ENCODE measurements at regions not wholly inside any gene's neighbourhood (a gene's known extent, or its start where the extent isn't known, plus 50 kb on each side); places are given as distances from the start of the nearest gene placed in this dataset.

GRCh38 chr12:24307153-24307552, 357.7 kb upstream of the SOX5 start:
- ATAC-seq (ENCODE audit: low FRiP score) (no peak), DNase-seq (ENCODE audit: low spot score) (no peak)
- TF ChIP-seq CTCF (IDR thresholded peaks at IDR 0.05), result no peak

GRCh38 chr12:24306001-24306400, 356.5 kb upstream of the SOX5 start:
- ATAC-seq (ENCODE audit: low FRiP score) (no peak), DNase-seq (ENCODE audit: low spot score) (no peak)
- TF ChIP-seq CTCF (IDR thresholded peaks at IDR 0.05), result no peak

- DNase-seq (ENCODE audit: low spot score) (no peak), ATAC-seq (ENCODE audit: low FRiP score) (no peak)
- TF ChIP-seq CTCF (IDR thresholded peaks at IDR 0.05), result no peak
Measured at GRCh38 chr12:24304285-24304684, 354.8 kb upstream of the SOX5 start.

- ATAC-seq (ENCODE audit: low FRiP score) (no peak), DNase-seq (ENCODE audit: low spot score) (no peak)
- TF ChIP-seq CTCF (IDR thresholded peaks at IDR 0.05), result no peak
Measured at GRCh38 chr12:24302708-24303107, 353.2 kb upstream of the SOX5 start.

- ATAC-seq (ENCODE audit: low FRiP score), result no peak
- DNase-seq (ENCODE audit: low spot score), result no peak
- no peak for TF ChIP-seq CTCF (IDR thresholded peaks at IDR 0.05)
Measured at GRCh38 chr12:24297516-24297915, 348.0 kb upstream of the SOX5 start.

- DNase-seq (ENCODE audit: low spot score), result no peak
- ATAC-seq (ENCODE audit: low FRiP score), result no peak
- no peak for TF ChIP-seq CTCF (IDR thresholded peaks at IDR 0.05)
Measured at GRCh38 chr12:24293549-24293948, 344.1 kb upstream of the SOX5 start.

GRCh38 chr12:24287963-24288362, 338.5 kb upstream of the SOX5 start:
- no peak for TF ChIP-seq CTCF (IDR thresholded peaks at IDR 0.05)
- DNase-seq (ENCODE audit: low spot score) (no peak), ATAC-seq (ENCODE audit: low FRiP score) (no peak)

Data from omental fat pad (tissue), 3 donors.